K562 (cell line): ENCODE measurements at regions not wholly inside any gene's neighbourhood (a gene's known extent, or its start where the extent isn't known, plus 50 kb on each side); places are given as distances from the start of the nearest gene placed in this dataset.

Experiments
- ATAC-seq: fragments of 200-7000 bp; cut with Tn5 transposase; 3 replicates; pipeline ENCODE4 v1.9.1; 2020; ENCODE audit warnings: moderate library complexity
- BruUV-seq: library from RNA; stranded (reverse); fragments of 400-500 nt; replicated peaks from 2 replicates; lab custom pipeline; 2021; lab: Mats Ljungman, UMichigan
- CTCF ChIA-PET: fragments of 300-600 bp; formaldehyde crosslinking; extraction: SDS; loops from one replicate; lab custom pipeline; 2021; ENCODE audit warnings: low intra/inter-chr PET ratio; lab: Yijun Ruan, JAX
- POLR2A ChIA-PET: fragments of 300-600, 350-650 bp; sonication (Branson Sonifier 250); formaldehyde crosslinking; extraction: SDS; loops from one replicate; lab custom pipeline; 2021; ENCODE audit warnings: antibody characterized with exemption, inconsistent platforms; lab: Yijun Ruan, JAX
- DNase-seq, 4 experiments: peaks; one replicate each; pipeline versions ENCODE4 v3.0.0 to v3.0.0-alpha.2; 2011 to 2018; ENCODE audit warnings: low spot score in 3 of 4, mixed read lengths in 3 of 4; ENCODE audit errors: extremely low read depth in 1 of 4
- FAIRE-seq: peaks from 2 replicates; lab custom pipeline; 2011; peaks lifted over from hg19 to GRCh38; lab: Jason Lieb, UNC
- H2AFZ ChIP-seq: 2 replicates; pipeline ENCODE4 v1.6.0; 2011; ENCODE audit warnings: low read depth, low read length, control low read depth, inconsistent platforms
- H3K27ac ChIP-seq: fragments of 200-600 bp; 3 replicates; pipeline ENCODE4 v1.8.0; 2011; ENCODE audit warnings: low read depth, mild to moderate bottlenecking, control low read depth, inconsistent platforms, low read length, moderate library complexity, mixed read lengths; ENCODE audit errors: extremely low read depth
- H3K27me3 ChIP-seq, 2 experiments: fragments of 300-600 bp in 1 of 2; 2 replicates in 1 of 2; 3 replicates in 1 of 2; pipeline versions ENCODE4 v1.6.0 to v1.8.0; 2011; ENCODE audit warnings: inconsistent platforms in 2 of 2, low read length in 2 of 2, mild to moderate bottlenecking in 1 of 2, mixed read lengths in 1 of 2, moderate library complexity in 1 of 2; ENCODE audit not compliant: control insufficient read depth in 2 of 2, insufficient read depth in 2 of 2
- H3K36me3 ChIP-seq: fragments of 300-600 bp; 3 replicates; pipeline ENCODE4 v1.8.0; 2011; ENCODE audit warnings: mild to moderate bottlenecking, low read length, inconsistent platforms; ENCODE audit not compliant: control insufficient read depth, insufficient read depth
- H3K4me1 ChIP-seq, 2 experiments: fragments of 200-600 bp in 1 of 2; replicated peaks in 1 of 2; 2 replicates in 1 of 2; 3 replicates in 1 of 2; pipeline versions ENCODE4 v1.5.1 to v1.8.0; 2011; ENCODE audit warnings: inconsistent platforms in 2 of 2, low read length in 2 of 2, mild to moderate bottlenecking in 1 of 2, mixed read lengths in 1 of 2, moderate library complexity in 1 of 2; ENCODE audit not compliant: control insufficient read depth in 2 of 2, insufficient read depth in 2 of 2
- H3K4me2 ChIP-seq: 2 replicates; pipeline ENCODE4 v1.6.1; 2011; ENCODE audit warnings: low read length, control low read depth, inconsistent platforms, mixed read lengths; ENCODE audit not compliant: insufficient read depth
- H3K4me3 ChIP-seq: fragments of 200-600 bp; sonication (generic), shearing (Covaris generic); 2 replicates; pipeline ENCODE4 v1.5.1; 2016; ENCODE audit warnings: control low read depth, inconsistent platforms
- H3K79me2 ChIP-seq: fragments of 200-600 bp; 3 replicates; pipeline ENCODE4 v1.8.0; 2011; ENCODE audit warnings: low read length, inconsistent platforms; ENCODE audit not compliant: control insufficient read depth, insufficient read depth
- H3K9ac ChIP-seq, 2 experiments: 2 replicates each; pipeline versions ENCODE4 v1.6.0 to v1.6.1; 2011; ENCODE audit warnings: low read depth in 2 of 2, low read length in 2 of 2, control low read depth in 1 of 2, inconsistent platforms in 1 of 2, mild to moderate bottlenecking in 1 of 2, mixed read lengths in 1 of 2; ENCODE audit not compliant: insufficient read depth in 1 of 2
- H3K9me1 ChIP-seq: one replicate; pipeline ENCODE4 v1.6.0; 2011; ENCODE audit warnings: inconsistent platforms, mild to moderate bottlenecking, low read length, moderate library complexity; ENCODE audit not compliant: control insufficient read depth, insufficient read depth
- H3K9me3 ChIP-seq: replicated peaks from 2 replicates; pipeline ENCODE4 v1.5.1; 2011; ENCODE audit warnings: low read depth, low read length, inconsistent platforms; ENCODE audit not compliant: control insufficient read depth, insufficient read depth
- H4K20me1 ChIP-seq: replicated peaks from 2 replicates; pipeline ENCODE4 v1.6.1; 2011; ENCODE audit warnings: low read length, inconsistent platforms, mixed read lengths; ENCODE audit not compliant: control insufficient read depth, insufficient read depth
- MAFK ChIP-seq: IDR thresholded peaks from 2 replicates; pipeline ENCODE4 v1.6.1; 2011; ENCODE audit warnings: low read length, improper control_type of control experiment
- SPI1 ChIP-seq: IDR thresholded peaks from 2 replicates; pipeline ENCODE4 v1.6.1; 2011; ENCODE audit warnings: low read depth, low read length, control low read depth, borderline replicate concordance
- WGBS: fragments of 100-300 bp; shearing (Covaris generic); methylation state at CpG from one replicate; pipeline ENCODE4 v1.1.6; 2016; ENCODE audit warnings: low coverage, mixed read lengths; ENCODE audit not compliant: insufficient coverage; ENCODE audit errors: missing lambda C conversion rate; 5-methylcytosine and 5-hydroxymethylcytosine counted together
- in situ Hi-C: fragments of 300-500 bp; cut with MboI; formaldehyde crosslinking; loops from 4 replicates; pipeline ENCODE4 v1.15.0; 2018; ENCODE audit warnings: inconsistent platforms, mixed read lengths
- intact Hi-C: fragments of 100-400 bp; cut with micrococcal nuclease; formaldehyde crosslinking; loops from 2 replicates; pipeline ENCODE4 v1.14.2; 2022
- TF ChIP-seq, protein P1 (sequence below): fragments of 450-650 bp; formaldehyde crosslinking; IDR thresholded peaks from 2 replicates; pipeline ENCODE4 v1.4.0; 2020; ENCODE audit warnings: mild to moderate bottlenecking, moderate library complexity
- TF ChIP-seq, protein P2 (sequence below): sonication (generic); formaldehyde crosslinking; IDR thresholded peaks from 2 replicates; pipeline ENCODE4 v1.8.1; 2023; ENCODE audit warnings: mild to moderate bottlenecking, missing genetic modification reagents, moderate library complexity

- in situ Hi-C loops: no loop called here
- Histone ChIP-seq H3K4me1 (no peaks in the 10 kb centered on the region), H3K36me3 (no peaks in the 10 kb centered on the region), H3K79me2 (no peaks in the 10 kb centered on the region), H4K20me1 (no peaks in the 10 kb centered on the region), H3K9ac (no peak overlapping the region), H2AFZ (no peak overlapping the region), H3K4me2 (no peak overlapping the region), H3K27me3 (no peaks in the 10 kb centered on the region), H3K9me3 (no peaks in the 10 kb centered on the region), H3K27ac (no peak overlapping the region), H3K4me3 (no peak overlapping the region), H3K9me1 (no peaks in the 10 kb centered on the region)
- BruUV-seq: no TSS peak
- no peak for ATAC-seq
- intact Hi-C loops: no loop called here
- CTCF ChIA-PET: no interaction called here
- no peak for FAIRE-seq
- TF ChIP-seq, protein P1, sequence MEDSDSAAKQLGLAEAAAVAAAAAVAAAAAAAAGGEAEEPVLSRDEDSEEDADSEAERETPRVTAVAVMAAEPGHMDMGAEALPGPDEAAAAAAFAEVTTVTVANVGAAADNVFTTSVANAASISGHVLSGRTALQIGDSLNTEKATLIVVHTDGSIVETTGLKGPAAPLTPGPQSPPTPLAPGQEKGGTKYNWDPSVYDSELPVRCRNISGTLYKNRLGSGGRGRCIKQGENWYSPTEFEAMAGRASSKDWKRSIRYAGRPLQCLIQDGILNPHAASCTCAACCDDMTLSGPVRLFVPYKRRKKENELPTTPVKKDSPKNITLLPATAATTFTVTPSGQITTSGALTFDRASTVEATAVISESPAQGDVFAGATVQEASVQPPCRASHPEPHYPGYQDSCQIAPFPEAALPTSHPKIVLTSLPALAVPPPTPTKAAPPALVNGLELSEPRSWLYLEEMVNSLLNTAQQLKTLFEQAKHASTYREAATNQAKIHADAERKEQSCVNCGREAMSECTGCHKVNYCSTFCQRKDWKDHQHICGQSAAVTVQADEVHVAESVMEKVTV (CRISPR knock-in tag): no peak
- POLR2A ChIA-PET: no interaction called here
- no peak for DNase-seq
- 0% methylated on average over 1 of the region's 1 CpG for WGBS
Observed at GRCh38 chr6:8352335-8352965, 82.9 kb downstream of the SLC35B3 start.

- CTCF ChIA-PET: no interaction called here
- H3K4me3 ChIP-seq: no peak overlapping the region
- in situ Hi-C loops (no loop called here), intact Hi-C loops (no loop called here)
- no peak for FAIRE-seq
- no peak overlapping the region for H3K27ac ChIP-seq
- no peaks in the 10 kb centered on the region for H3K36me3 ChIP-seq
- no peaks in the 10 kb centered on the region for H3K4me1 ChIP-seq
- WGBS: 3% methylated on average over 3 of the region's 3 CpGs
- no peaks in the 10 kb centered on the region for H3K9me1 ChIP-seq
- POLR2A ChIA-PET: no interaction called here
- H3K4me2 ChIP-seq: no peak overlapping the region
- BruUV-seq: no TSS peak
- H3K9ac ChIP-seq: no peak overlapping the region
- no peaks in the 10 kb centered on the region for H3K9me3 ChIP-seq
- no peak for ATAC-seq
- DNase-seq: no peak
- no peaks in the 10 kb centered on the region for H4K20me1 ChIP-seq
- H3K79me2 ChIP-seq: no peaks in the 10 kb centered on the region
- TF ChIP-seq, protein P2, sequence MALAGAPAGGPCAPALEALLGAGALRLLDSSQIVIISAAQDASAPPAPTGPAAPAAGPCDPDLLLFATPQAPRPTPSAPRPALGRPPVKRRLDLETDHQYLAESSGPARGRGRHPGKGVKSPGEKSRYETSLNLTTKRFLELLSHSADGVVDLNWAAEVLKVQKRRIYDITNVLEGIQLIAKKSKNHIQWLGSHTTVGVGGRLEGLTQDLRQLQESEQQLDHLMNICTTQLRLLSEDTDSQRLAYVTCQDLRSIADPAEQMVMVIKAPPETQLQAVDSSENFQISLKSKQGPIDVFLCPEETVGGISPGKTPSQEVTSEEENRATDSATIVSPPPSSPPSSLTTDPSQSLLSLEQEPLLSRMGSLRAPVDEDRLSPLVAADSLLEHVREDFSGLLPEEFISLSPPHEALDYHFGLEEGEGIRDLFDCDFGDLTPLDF (CRISPR knock-in tag): no peak
- TF ChIP-seq SPI1 (no peak), MAFK (peak; percentile 4; the same call in 1 of the 2 replicates)
- no peak overlapping the region for H2AFZ ChIP-seq
- no peaks in the 10 kb centered on the region for H3K27me3 ChIP-seq
Observed at GRCh38 chr6:8343600-8343999, 91.7 kb downstream of the SLC35B3 start.
